GM12878 (cell line): ENCODE measurements at regions not wholly inside any gene's neighbourhood (a gene's known extent, or its start where the extent isn't known, plus 50 kb on each side); places are given as distances from the start of the nearest gene placed in this dataset.
"Not testable (repeated sequence)": the region's sequence is repeated elsewhere in the genome, so short reads cannot be mapped to it uniquely, and the experiment has no call there.

Source experiments
- GABPA ChIP-seq: IDR thresholded peaks from 2 replicates; pipeline ENCODE4 v1.6.1; 2014; ENCODE audit warnings: antibody characterized with exemption, low read depth, mild to moderate bottlenecking, inconsistent platforms
- MTA3 ChIP-seq: IDR thresholded peaks from 2 replicates; pipeline ENCODE4 v1.6.1; 2012; ENCODE audit warnings: low read length, inconsistent platforms, borderline replicate concordance
- NFYA ChIP-seq: IDR thresholded peaks from 2 replicates; pipeline ENCODE4 v1.6.1; 2011; ENCODE audit warnings: low read depth, mild to moderate bottlenecking, low read length, improper control_type of control experiment, borderline replicate concordance
- POLR2A ChIP-seq: IDR thresholded peaks from 2 replicates; pipeline ENCODE4 v1.6.1; 2011; ENCODE audit warnings: low read depth, mild to moderate bottlenecking, low read length
- RCOR1 ChIP-seq: conservative IDR thresholded peaks from 2 replicates; pipeline ENCODE4 v1.6.1; 2012; ENCODE audit warnings: low read depth, low read length, improper control_type of control experiment
- SMARCA5 ChIP-seq: fragments of 450-650 bp; IDR thresholded peaks from 2 replicates; pipeline ENCODE4 v1.6.1; 2017; ENCODE audit warnings: mild to moderate bottlenecking
- SREBF1 ChIP-seq: IDR thresholded peaks from 2 replicates; pipeline ENCODE4 v1.6.1; 2012; ENCODE audit warnings: mild to moderate bottlenecking, low read length
- TBL1XR1 ChIP-seq: IDR thresholded peaks from 2 replicates; pipeline ENCODE4 v1.6.1; 2012; ENCODE audit warnings: low read depth, low read length, improper control_type of control experiment
- ZBED1 ChIP-seq: IDR thresholded peaks from 2 replicates; pipeline ENCODE4 v1.6.1; 2016; ENCODE audit warnings: borderline replicate concordance
- TF ChIP-seq, protein P1 (sequence below): IDR thresholded peaks from 2 replicates; pipeline ENCODE4 v1.6.1; 2012; ENCODE audit warnings: low read depth, low read length, improper control_type of control experiment
- TF ChIP-seq, protein P2 (sequence below), 3 experiments: IDR thresholded peaks in 2 of 3; conservative IDR thresholded peaks in 1 of 3; 2 replicates each; pipeline ENCODE4 v1.5.1; 2011; ENCODE audit warnings: low read depth in 3 of 3, low read length in 3 of 3, mild to moderate bottlenecking in 3 of 3, control low read depth in 2 of 3, moderate library complexity in 2 of 3, inconsistent platforms in 1 of 3, mixed read lengths in 1 of 3; ENCODE audit not compliant: control insufficient read depth in 2 of 3, insufficient read depth in 1 of 3; ENCODE audit errors: extremely low read depth in 1 of 3
- TF ChIP-seq, protein P3 (sequence below): IDR thresholded peaks from 2 replicates; pipeline ENCODE4 v1.6.1; 2012; ENCODE audit warnings: improper control_type of control experiment, low read depth, low read length; ENCODE audit not compliant: insufficient replicate concordance

DNA sequence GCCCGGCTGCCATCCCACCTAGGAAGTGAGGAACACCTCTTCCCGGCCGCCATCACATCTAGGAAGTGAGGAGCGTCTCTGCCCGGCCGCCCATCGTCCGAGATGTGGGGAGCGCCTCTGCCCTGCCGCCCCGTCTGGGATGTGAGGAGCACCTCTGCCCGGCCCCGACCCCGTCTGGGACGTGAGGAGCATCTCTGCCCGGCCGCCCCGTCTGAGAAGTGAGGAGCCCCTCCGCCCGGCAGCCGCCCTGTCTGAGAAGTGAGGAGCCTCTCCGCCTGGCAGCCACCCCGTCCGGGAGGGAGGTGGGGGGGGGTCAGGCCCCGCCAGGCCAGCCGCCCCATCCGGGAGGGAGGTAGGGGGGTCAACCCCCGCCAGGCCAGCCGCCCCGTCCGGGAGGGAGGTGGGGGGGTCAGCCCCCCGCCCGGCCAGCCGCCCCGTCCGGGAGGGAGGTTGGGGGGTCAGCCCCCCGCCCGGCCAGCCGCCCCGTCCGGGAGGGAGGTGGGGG is 330.0 kb downstream of the CBLN1 start:
- TF ChIP-seq TBL1XR1, RCOR1, GABPA, SMARCA5, ZBED1, SREBF1, MTA3, NFYA, POLR2A: not testable (repeated sequence)
- TF ChIP-seq, protein P1, sequence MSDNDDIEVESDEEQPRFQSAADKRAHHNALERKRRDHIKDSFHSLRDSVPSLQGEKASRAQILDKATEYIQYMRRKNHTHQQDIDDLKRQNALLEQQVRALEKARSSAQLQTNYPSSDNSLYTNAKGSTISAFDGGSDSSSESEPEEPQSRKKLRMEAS, result not testable (repeated sequence)
- TF ChIP-seq, protein P2, sequence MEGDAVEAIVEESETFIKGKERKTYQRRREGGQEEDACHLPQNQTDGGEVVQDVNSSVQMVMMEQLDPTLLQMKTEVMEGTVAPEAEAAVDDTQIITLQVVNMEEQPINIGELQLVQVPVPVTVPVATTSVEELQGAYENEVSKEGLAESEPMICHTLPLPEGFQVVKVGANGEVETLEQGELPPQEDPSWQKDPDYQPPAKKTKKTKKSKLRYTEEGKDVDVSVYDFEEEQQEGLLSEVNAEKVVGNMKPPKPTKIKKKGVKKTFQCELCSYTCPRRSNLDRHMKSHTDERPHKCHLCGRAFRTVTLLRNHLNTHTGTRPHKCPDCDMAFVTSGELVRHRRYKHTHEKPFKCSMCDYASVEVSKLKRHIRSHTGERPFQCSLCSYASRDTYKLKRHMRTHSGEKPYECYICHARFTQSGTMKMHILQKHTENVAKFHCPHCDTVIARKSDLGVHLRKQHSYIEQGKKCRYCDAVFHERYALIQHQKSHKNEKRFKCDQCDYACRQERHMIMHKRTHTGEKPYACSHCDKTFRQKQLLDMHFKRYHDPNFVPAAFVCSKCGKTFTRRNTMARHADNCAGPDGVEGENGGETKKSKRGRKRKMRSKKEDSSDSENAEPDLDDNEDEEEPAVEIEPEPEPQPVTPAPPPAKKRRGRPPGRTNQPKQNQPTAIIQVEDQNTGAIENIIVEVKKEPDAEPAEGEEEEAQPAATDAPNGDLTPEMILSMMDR (IDR thresholded peaks at IDR 0.05 in 2 of 3, conservative IDR thresholded peaks at IDR 0.05 in 1 of 3; ENCODE audit: control insufficient read depth in 2 of 3, extremely low read depth in 1 of 3, insufficient read depth in 1 of 3, low read depth in 3 of 3, low read length in 3 of 3), result not testable (repeated sequence)
- TF ChIP-seq, protein P3, sequence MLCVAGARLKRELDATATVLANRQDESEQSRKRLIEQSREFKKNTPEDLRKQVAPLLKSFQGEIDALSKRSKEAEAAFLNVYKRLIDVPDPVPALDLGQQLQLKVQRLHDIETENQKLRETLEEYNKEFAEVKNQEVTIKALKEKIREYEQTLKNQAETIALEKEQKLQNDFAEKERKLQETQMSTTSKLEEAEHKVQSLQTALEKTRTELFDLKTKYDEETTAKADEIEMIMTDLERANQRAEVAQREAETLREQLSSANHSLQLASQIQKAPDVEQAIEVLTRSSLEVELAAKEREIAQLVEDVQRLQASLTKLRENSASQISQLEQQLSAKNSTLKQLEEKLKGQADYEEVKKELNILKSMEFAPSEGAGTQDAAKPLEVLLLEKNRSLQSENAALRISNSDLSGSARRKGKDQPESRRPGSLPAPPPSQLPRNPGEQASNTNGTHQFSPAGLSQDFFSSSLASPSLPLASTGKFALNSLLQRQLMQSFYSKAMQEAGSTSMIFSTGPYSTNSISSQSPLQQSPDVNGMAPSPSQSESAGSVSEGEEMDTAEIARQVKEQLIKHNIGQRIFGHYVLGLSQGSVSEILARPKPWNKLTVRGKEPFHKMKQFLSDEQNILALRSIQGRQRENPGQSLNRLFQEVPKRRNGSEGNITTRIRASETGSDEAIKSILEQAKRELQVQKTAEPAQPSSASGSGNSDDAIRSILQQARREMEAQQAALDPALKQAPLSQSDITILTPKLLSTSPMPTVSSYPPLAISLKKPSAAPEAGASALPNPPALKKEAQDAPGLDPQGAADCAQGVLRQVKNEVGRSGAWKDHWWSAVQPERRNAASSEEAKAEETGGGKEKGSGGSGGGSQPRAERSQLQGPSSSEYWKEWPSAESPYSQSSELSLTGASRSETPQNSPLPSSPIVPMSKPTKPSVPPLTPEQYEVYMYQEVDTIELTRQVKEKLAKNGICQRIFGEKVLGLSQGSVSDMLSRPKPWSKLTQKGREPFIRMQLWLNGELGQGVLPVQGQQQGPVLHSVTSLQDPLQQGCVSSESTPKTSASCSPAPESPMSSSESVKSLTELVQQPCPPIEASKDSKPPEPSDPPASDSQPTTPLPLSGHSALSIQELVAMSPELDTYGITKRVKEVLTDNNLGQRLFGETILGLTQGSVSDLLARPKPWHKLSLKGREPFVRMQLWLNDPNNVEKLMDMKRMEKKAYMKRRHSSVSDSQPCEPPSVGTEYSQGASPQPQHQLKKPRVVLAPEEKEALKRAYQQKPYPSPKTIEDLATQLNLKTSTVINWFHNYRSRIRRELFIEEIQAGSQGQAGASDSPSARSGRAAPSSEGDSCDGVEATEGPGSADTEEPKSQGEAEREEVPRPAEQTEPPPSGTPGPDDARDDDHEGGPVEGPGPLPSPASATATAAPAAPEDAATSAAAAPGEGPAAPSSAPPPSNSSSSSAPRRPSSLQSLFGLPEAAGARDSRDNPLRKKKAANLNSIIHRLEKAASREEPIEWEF, result not testable (repeated sequence)
